ES-I3 (cell line): ENCODE measurements at regions not wholly inside any gene's neighbourhood (a gene's known extent, or its start where the extent isn't known, plus 50 kb on each side); places are given as distances from the start of the nearest gene placed in this dataset.

Source experiments
- H3K36me3 ChIP-seq: 2 replicates; pipeline ENCODE4 v1.6.1; 2013; ENCODE audit warnings: mild to moderate bottlenecking, low read length, control low read depth, moderate library complexity; ENCODE audit not compliant: insufficient read depth
- H3K4me1 ChIP-seq: 2 replicates; pipeline ENCODE4 v1.6.1; 2013; ENCODE audit warnings: mild to moderate bottlenecking, control low read depth, low read length; ENCODE audit not compliant: insufficient read depth
- H3K9ac ChIP-seq: 2 replicates; pipeline ENCODE4 v1.6.1; 2013; ENCODE audit warnings: low read depth, mild to moderate bottlenecking, low read length, moderate library complexity
- H3K9me3 ChIP-seq: 2 replicates; pipeline ENCODE4 v1.6.1; 2013; ENCODE audit warnings: mild to moderate bottlenecking, low read length, moderate library complexity; ENCODE audit not compliant: control insufficient read depth, insufficient read depth

DNA sequence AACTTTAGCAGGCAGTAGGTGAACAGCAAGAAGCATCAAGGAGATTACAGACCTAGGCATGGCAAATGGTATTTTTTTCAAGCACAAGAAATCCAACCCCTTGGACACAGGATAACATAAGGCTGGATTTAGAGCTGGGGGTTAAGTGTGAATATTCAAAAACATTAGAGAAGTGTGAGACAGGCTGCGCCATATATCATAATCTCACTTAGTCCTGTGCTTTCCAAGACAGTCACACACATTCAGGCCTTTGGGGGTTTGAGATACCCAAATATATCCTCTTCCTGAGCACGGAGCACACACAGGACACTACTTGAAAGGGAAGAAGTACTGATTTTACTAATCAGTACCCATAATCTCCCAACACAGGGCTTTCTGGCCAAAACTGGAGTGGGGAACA is 83.0 kb upstream of the CLDN18 start:
- Histone ChIP-seq H3K36me3 (no peaks in the 10 kb centered on the region; the same call in 1 of the 2 replicates), H3K9ac (no peak overlapping the region), H3K9me3 (no peaks in the 10 kb centered on the region), H3K4me1 (no peaks in the 10 kb centered on the region)

DNA sequence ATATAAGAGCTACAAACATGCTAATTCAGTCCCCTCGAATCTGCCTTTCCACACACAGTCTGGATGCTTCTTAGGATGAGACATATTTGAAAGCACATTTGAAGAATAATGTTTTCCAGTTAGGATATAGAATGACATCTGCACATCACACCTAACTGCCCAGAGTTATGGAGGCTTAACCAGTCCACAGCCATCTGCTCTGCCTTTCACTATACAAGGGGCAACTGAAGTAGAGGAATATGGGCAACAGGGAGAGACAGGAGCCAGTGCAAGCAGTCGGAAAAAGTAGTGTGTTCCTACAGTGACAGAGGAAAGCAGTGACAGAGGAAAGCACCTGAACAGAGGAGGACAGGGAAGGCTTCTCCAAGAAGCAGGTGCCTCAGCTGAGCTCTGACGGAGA is 79.0 kb upstream of the CLDN18 start:
- Histone ChIP-seq H3K36me3 (no peaks in the 10 kb centered on the region; the same call in 1 of the 2 replicates), H3K9me3 (no peaks in the 10 kb centered on the region), H3K9ac (no peak overlapping the region), H3K4me1 (no peaks in the 10 kb centered on the region)

DNA sequence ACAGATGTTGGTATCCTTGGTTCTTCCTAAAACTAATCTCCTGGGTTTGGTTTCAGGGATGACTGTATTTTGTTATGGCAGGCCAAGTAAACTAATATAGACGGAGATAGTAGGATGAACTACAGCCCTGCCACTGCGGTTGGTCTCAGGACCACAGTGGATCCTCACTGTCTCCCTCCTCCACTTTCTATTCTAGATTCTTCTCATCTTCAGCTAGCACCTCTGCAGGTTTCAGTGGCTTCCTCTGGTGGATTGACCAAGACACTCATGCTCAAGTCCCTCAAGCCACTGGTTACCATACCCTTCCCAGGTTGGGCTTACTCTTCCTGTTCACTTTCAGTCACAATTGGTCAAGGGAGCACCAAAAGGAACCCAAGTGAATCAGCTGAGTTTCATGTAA is 71.1 kb upstream of the CLDN18 start:
- Histone ChIP-seq H3K4me1 (no peaks in the 10 kb centered on the region), H3K9me3 (no peaks in the 10 kb centered on the region)

DNA sequence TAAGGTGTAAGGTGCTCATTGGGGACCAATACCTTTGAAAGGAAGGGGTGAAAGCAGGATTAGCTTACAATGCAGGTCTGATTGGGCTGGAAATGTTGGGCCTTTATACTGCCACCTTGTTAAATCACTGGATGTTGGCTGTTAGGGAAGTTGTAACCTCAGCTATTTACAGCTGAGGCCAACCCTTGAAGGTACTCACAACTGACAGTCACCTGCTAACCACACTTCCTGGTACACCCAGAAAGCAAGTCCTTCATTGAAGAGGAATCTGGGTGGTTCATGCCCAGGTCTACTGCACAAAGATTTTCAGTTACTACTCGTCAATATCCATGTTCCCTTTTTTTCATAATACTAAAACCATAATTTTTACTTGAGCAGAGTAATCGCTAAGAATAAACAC is 65.4 kb upstream of the CLDN18 start:
- Histone ChIP-seq H3K9ac (no peak overlapping the region), H3K9me3 (no peaks in the 10 kb centered on the region), H3K4me1 (peaks cover 8% of the 10 kb centered on the region), H3K36me3 (no peaks in the 10 kb centered on the region)

More for the DNA sequence above, 71.1 kb upstream of the CLDN18 start:
- Histone ChIP-seq H3K9ac (no peak overlapping the region), H3K36me3 (no peaks in the 10 kb centered on the region)

DNA sequence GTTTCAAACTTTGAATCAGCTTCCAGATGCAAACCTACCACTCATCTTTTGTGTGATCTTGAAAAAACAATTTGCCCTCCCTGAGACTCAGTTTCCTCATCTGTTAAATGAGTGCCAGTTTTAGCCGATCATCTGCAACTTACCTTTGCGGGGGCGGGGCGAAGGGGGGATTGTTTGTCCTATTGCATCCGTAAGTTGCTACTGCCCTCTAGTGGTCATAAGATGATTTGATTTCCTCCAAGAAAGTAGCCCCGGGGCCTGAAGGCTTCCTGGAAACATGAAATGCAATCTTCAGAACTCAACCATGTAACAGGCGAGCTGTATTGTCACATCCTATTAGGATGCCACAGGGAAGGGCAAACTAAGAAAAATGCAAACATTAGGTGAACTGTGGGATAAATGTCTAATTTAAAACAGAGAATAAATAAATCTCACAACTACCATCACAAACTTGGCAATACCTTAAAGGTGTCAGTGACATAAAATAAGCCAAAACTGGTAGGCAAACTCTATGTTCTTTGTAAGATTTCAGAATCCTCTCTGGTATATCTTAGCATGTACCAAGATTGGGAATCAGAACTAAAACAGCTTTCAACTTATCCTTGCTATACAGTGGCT is 63.5 kb upstream of the CLDN18 start:
- H3K9ac ChIP-seq: no peak overlapping the region
- H3K4me1 ChIP-seq: peaks cover 8% of the 10 kb centered on the region
- H3K36me3 ChIP-seq: no peaks in the 10 kb centered on the region
- H3K9me3 ChIP-seq: no peaks in the 10 kb centered on the region

DNA sequence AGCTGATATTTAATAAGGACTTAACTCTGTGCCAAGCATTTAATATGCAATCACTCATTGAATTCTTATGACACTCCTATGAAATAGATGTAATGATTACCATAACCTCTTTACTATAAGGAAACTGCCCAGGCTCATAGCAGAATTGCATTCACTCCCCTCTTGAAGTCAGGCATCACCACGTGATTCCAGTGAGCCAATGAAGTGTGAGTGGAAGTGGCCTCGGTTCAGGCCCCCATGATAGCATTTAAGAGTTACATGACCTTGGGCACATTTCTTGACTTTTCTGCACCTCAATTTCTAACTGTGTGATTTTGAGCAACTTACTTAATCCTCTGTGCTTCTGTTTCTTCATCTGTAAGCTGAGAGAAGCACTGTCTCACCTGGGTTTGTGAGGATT is 62.8 kb upstream of the CLDN18 start:
- Histone ChIP-seq H3K36me3 (no peaks in the 10 kb centered on the region), H3K4me1 (peaks cover 8% of the 10 kb centered on the region), H3K9ac (no peak overlapping the region), H3K9me3 (no peaks in the 10 kb centered on the region)

DNA sequence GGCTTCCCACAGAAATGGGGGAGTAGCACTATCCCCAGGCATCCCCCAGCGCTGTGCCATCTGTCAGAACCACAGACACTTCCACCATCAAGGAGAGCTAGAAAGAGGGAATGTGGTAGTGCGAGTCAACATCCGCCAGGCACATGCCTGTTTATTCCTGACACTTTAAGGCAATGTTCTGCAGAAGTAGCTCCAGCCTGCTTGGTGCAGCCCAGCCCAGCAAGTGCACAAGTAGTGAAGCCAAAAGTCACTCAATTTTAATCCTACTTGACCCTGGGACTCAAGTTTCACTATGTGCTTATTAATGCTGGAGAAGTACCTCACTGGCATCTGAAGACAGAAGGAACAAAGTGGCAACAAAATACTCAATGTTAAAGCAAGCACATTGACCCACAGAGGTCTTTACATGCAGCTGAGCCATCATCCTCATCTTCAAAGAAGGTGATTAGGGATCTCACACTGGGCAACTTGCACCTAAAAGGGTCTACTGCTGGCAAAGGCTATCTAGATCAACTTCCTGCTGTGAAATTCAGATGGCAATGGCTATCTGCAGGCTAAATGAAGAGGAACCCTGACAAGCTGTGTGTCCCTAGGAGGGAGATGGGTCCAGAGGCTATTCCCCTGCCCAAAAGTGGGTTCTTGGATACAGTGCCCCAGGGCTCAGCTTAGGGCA is 61.4 kb upstream of the CLDN18 start:
- Histone ChIP-seq H3K9ac (no peak overlapping the region), H3K9me3 (no peaks in the 10 kb centered on the region)

DNA sequence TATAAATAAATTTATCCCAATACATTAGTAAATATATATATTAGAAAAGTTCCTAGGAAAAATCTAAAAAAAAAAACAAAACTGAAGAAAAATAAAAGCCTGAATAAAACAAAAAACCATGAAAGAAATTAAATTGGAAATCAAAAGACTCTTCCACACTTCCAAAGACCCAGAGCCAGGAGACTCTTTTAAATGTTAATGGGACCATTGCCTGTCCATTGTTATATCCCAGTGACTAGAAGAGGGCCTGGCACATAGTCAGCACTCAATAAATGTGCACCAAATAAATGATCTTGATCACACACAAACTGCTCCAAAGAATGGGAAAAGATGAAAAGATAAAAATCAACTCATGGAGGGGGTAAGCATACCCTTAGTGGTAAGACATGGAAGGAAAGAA is 51.3 kb upstream of the CLDN18 start:
- Histone ChIP-seq H3K4me1 (peaks cover 14% of the 10 kb centered on the region), H3K36me3 (no peaks in the 10 kb centered on the region), H3K9ac (no peak overlapping the region), H3K9me3 (no peaks in the 10 kb centered on the region; the same call in 1 of the 2 replicates)

More for the DNA sequence above, 61.4 kb upstream of the CLDN18 start:
- peaks cover 8% of the 10 kb centered on the region for H3K4me1 ChIP-seq
- H3K36me3 ChIP-seq: no peaks in the 10 kb centered on the region
